ENCODE measurements at regions not wholly inside any gene's neighbourhood (a gene's known extent, or its start where the extent isn't known, plus 50 kb on each side); places are given as distances from the start of the nearest gene placed in this dataset.

DNA sequence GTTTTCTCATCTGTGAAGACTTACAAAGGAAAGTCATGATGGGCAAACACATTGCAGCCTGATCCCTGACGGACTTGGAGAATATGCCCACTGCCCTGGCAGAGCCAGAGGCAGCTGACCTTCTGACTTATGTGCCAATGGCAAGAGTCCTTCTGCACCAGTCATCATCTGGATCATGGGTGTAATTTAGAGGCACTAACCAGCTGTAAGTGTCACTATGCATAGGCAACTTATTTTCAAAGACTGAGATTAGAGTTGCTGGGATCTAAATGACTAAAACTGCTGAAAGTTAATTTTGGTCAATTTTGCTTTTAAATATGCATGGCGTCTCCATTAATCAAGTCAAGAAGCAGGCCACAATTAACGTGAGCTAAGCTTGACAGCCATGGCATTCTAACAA lies 261.2 kb downstream of the BCL11A start:
- DNase-seq = no peak

DNA sequence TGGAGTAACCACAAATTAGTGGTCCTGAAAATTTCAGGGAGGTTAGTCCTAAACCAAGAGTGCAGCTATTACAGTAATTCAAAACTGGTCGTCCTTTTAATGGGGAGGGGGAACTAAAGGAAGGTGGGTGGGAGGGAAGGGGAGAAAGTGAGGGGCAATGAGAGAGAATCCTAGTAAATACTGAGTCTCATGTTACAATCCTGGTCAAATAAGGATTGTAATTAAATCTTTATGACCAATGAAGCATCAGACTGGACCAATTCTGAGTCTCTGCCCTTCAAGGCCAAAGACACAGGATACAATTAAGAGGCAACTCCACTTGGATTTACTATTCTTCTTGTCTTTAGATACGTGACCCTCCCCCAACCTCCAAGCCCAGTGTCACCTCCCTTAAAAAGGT lies 262.9 kb downstream of the BCL11A start:
- no peak for DNase-seq

DNA sequence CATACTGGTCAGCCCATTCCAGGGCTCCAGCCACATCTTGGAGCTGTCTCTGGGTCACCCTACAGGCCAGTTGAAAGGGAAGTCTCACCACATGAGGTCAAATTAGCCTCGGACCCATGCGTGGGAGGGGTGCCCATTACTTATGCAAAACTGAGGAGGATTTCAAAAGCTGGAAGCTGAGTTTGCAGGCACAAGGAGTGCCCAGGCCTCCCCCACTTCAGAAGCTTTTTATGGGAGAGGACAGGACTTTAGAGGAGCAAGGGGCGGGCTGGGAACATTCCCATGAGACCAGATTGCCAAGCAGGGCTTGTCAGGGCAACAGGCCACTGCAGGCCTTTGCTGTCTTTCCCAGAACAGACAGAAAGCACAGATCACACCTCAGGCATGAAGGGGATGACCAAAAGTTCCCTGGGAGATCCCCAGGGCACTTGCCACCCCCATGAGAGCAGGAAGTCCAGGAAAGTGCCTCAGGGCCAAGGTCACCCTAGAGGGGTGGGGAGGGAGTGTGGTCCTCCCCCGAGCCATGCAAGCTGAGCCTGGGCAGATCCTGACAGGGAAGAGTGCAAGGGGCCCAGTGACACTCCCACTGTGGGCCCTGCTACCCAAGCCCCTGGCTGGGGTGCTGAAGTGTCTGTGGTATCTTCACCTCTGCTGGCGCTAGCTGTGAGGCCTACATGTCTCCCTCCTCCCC lies 267.7 kb downstream of the BCL11A start:
- DNase-seq = no peak

- no peak for DNase-seq
These were observed 269.8 kb downstream of the BCL11A start for GRCh38 chr2:60283626-60284025.

- DNase-seq = no peak
These were observed 270.6 kb downstream of the BCL11A start for GRCh38 chr2:60282886-60283285.

GRCh38 chr2:60281730-60282129 lies 271.7 kb downstream of the BCL11A start:
- DNase-seq = no peak

DNA sequence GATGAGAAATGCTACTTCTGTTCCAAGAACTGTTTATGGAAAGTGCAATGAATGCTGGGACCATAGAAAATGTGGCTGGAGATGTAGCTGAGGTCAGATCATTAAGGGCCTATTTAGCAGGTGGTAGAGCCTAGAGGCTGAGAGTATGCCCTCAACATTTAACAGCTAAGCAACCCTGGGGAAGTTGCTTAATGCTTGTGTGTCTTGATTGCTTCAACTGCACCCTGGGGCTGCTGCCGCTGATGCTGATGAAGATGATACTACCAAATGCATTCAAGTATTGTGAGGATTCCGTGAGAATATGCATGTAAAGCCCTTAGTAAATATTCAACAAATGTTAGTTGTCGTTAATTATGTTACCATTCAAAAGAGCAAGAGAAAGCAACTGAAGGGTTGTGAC lies 273.2 kb downstream of the BCL11A start:
- DNase-seq = no peak

DNA sequence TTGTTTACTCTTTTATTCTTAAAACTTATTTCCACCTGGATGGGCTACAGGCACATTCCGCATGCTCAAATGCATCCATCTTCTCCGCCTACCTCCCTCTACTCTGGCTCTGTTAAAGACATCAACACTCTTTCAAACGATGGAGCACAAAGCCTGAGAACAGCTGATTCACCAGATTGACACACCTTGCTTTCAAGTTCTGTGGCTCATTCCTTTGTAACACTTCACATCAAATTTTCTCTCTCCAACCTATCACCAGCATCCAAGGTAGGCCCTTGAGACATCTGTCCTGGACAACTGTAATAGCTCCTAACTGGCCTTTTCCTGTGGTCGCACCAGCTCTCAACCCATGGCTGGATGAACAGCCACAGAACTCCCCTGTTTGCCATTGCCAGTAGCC lies 274.5 kb downstream of the BCL11A start:
- DNase-seq = no peak

GRCh38 chr2:60275958-60276357 lies 277.5 kb downstream of the BCL11A start:
- no peak for DNase-seq

GRCh38 chr2:60273836-60274235 lies 279.6 kb downstream of the BCL11A start:
- no peak for DNase-seq

GRCh38 chr2:60271713-60272112 lies 281.7 kb downstream of the BCL11A start:
- no peak for DNase-seq

DNA sequence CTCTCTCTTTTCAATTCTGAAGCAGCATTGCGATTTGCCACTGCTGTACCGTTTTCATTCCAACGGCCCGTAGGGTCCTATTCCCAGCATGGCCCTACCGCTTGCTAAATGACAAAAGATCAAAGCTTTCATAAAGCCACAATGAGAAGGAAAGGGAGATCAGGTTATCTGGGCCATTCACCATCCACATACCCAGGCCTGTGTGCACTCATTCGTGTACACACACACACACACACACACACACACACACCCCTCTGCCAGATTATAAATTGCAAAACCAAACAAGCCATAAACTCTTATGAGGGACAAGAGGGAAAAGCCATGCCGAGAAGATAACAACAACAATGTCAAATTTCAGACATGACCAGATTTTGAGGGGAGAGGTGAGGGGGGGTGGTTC lies 282.3 kb downstream of the BCL11A start:
- no peak for DNase-seq

DNA sequence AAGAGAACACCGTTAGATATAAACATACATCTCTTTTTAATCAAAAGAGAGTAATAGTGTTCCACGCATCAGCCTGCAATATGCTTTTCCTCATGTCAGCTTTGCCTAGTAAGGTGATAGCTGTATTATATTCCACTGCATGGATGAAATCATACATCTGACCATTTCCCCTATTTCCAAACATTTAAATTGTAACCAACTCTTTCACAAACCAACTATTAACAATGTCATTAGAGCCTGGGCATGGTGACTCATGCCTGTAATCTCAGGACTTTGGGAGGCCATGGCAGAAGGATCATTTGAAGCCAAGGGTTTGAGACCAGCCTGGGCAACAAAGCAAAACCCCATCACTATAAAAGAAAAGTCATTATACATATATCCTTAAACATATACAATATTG lies 284.8 kb downstream of the BCL11A start:
- no peak for DNase-seq

- DNase-seq = no peak
These were observed 285.4 kb downstream of the BCL11A start for GRCh38 chr2:60268032-60268431.

GRCh38 chr2:60267122-60267521 lies 286.3 kb downstream of the BCL11A start:
- DNase-seq = no peak

DNA sequence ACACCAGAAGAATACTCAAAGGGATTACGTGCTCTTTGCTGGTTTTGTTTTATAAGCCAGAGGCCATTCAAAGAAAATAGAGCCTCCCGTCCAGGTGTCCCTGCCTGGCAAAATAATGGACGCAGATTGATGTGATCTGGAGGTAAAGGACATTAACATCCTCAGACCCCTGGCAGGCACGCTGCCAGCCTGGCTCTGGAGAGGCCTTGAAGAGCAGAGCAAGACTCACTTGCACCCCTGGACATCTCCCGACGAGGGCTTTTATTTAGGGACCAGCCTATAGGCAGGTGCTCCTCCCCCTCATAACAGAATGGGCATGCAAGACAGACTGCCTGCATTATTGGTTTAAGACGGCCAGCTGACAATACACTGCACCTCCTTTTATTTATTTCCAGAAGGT lies 291.3 kb downstream of the BCL11A start:
- no peak for DNase-seq

DNA sequence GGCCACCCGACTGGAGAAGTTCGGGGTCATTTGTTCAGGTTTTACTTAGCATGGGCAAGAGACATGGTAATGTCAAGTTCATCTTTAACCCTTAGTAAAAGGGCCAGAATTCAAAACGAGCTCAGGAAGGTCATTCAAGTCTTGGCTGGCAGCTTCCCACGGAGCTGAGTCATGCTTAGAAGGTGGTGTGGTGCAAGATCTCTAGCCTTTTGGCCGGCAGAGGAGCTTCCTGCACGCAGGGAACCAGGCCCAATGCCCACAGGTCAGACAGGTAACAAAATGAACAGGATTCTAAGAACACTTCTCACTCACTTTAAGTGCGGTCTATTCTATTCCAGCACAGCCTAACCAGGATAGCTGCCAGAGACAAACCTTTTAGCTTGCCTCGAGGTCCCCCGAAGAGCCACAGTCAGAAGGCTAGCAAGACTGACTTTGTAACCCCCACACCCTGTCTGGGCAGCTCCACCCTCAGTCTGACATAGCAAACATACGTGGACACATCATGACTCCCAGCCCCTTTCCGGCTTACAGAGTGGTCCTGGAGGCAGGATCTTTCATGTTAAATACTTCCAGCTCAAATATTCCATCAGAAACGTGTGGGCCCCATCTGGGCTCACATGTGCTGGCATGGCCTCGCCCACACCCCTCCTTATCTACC lies 292.7 kb downstream of the BCL11A start:
- DNase-seq = no peak

DNA sequence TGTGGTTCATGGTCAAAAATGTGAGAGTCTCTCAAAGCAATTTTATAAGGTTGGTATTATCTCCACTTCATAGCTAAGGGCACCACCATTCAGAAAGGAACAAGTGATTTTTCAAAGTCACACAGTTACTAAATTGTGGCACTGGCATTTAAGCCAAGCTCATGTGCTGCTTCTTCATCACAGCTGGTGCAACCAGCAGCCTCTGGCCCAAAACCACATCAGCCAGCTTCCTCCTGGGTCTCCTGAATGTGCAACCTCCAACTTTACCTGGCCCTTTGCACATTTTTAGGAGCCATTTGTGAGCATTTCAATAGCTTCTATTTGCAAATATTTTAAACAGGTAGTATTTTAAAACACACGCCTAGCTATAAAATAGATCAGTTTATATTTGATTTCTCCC lies 293.7 kb downstream of the BCL11A start:
- DNase-seq = no peak

- no peak for DNase-seq
These were observed 300.8 kb downstream of the BCL11A start for GRCh38 chr2:60252581-60253150.

- DNase-seq = no peak
These were observed 302.2 kb downstream of the BCL11A start for GRCh38 chr2:60251247-60251646.

- no peak for DNase-seq
These were observed 303.6 kb downstream of the BCL11A start for GRCh38 chr2:60249879-60250278.

- DNase-seq = no peak
These were observed 306.0 kb downstream of the BCL11A start for GRCh38 chr2:60247471-60247870.

- no peak for DNase-seq
These were observed 306.9 kb downstream of the BCL11A start for GRCh38 chr2:60246583-60246982.

DNA sequence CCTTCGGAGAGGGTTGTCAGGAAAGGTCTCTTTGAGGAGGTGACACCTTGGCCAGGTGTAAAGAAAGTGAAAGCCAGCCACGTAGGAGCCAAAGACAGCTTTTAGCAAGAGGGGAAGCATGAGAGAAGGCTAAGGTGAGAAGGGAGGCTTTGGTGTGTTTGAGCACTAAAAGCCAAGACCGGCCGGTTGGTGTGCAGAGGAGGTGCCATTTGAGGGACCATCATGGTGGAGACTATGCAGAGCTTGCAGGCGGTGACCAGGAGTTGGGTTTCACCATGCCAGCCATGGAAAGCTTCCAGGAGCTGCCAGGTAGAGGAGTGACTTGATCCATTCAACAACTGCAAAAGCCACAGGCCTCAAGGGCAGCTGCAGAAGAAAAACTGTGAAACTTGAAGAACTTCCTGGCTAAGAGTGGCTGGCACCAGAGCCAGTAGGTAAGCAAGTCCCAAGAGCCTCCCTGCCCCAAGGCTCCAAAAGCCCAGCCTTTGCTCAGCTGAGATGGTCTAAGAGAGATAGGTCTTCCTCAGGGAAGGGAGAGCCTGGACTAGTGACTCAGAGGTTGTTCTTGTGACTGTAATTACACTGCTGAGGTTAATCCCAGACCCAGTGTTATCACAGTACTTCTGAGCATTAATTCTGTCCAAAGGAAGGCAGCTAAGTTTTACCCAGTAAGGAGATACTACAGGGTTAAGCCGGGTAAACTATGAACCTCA lies 319.0 kb downstream of the BCL11A start:
- no peak for DNase-seq
